GM21360 (cell line): ENCODE measurements at regions not wholly inside any gene's neighbourhood (a gene's known extent, or its start where the extent isn't known, plus 50 kb on each side); places are given as distances from the start of the nearest gene placed in this dataset.

Experiments used
- ATAC-seq: cut with Tn5 transposase; IDR thresholded peaks from one replicate; pipeline ENCODE4 v1.9.1; 2021; ENCODE audit warnings: mild to moderate bottlenecking, moderate library complexity; ENCODE audit not compliant: unreplicated experiment

DNA sequence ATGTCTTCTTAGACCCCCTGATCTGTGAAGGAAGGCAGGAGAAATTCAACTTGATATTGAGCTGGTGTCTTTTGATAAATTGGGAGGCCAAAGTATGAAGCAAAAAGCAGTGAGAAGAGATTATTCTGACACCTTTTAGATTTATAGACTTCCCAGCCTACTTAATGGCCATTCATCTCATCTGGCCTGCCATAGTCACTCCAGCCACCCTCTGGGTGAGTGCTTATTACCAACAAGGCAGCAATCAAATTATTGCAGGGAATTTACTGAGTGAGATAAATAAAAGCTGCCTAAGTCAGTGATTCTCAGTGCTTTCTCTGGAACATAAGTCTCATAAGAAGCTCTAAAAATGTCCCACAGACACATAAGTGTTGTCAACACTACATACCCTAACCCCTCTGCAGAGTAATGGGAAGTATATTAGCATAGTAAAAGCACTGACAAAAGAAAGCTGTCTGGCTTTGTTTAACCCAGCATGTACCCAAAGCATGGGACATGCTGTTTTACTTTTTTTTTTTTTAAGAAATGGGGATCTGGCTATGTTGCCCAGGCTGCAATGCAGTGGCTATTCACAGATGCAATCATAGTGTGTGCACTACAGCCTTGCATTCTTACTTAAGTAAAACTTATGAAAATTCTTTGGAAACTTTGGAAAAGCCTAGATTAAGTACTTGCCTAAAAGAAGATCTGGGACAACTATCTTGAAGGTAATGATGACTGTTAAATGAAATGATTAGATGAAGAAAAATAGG lies 725.3 kb downstream of the TUSC7 start:
- ATAC-seq = no peak

- no peak for ATAC-seq
These were observed 725.9 kb downstream of the TUSC7 start for GRCh38 chr3:117435506-117435905.

GRCh38 chr3:117439812-117440211 lies 730.2 kb downstream of the TUSC7 start:
- no peak for ATAC-seq

- ATAC-seq = no peak
These were observed 732.3 kb downstream of the TUSC7 start for GRCh38 chr3:117441851-117442250.

GRCh38 chr3:117442566-117442965 lies 733.0 kb downstream of the TUSC7 start:
- ATAC-seq = no peak

GRCh38 chr3:117443014-117443413 lies 733.4 kb downstream of the TUSC7 start:
- no peak for ATAC-seq

GRCh38 chr3:117444175-117444574 lies 734.6 kb downstream of the TUSC7 start:
- ATAC-seq = no peak

DNA sequence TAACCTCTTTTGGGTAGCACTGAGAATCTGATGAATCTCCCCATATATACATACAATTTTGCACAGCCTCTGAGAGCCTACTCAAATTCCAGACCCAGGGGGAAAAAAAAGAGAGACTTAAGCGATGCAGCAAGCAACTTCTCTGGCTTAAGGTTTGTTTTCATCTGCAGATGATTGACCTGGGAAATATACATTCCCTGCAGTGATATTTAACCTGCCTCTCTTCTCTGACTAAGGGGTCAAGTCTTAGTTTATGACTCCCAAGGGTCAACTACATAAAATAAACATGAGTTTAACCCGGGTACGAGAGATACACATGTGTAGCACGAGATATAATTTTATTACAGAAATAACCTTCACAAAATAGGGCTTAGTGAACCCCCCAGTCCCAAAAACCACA lies 737.8 kb downstream of the TUSC7 start:
- no peak for ATAC-seq

- ATAC-seq = no peak
These were observed 740.4 kb downstream of the TUSC7 start for GRCh38 chr3:117450026-117450425.

GRCh38 chr3:117454254-117454653 lies 744.7 kb downstream of the TUSC7 start:
- ATAC-seq = no peak

DNA sequence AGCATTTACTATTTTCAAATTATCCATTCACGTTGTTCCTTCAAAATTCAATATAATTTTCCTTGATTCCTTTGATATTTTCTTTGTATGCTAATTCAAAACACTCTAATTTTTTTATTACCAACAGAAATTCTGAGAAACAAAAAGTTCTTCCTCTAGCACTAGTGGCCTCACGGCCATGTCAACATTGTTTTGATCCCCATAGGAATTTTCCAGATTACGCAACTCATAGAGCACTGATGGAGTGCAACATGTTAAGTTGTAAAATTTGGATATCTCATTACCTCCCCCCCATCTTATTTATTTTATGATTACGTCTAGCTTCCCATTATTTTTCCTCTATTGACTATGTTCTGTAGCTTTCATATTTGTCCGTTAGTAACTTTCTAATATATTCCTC lies 745.3 kb downstream of the TUSC7 start:
- no peak for ATAC-seq

DNA sequence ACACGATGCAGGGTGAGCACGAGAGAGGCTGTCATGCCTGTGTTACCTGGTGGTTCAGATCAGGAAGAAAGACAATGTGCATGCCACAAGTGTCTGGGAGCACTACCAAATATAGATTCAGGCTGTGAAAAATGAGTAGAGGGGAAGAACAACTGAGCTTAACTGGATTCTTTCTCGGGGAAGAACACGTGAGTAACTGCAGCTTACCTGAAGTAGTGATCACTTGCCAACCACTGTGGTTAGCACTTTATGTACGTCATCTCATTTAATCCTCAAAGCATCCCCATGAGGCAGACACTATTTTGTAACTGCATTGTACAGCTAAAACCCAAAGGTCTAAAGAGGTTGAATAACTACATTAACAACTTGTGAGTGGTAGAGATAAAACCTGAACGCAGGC lies 746.2 kb downstream of the TUSC7 start:
- ATAC-seq = no peak

DNA sequence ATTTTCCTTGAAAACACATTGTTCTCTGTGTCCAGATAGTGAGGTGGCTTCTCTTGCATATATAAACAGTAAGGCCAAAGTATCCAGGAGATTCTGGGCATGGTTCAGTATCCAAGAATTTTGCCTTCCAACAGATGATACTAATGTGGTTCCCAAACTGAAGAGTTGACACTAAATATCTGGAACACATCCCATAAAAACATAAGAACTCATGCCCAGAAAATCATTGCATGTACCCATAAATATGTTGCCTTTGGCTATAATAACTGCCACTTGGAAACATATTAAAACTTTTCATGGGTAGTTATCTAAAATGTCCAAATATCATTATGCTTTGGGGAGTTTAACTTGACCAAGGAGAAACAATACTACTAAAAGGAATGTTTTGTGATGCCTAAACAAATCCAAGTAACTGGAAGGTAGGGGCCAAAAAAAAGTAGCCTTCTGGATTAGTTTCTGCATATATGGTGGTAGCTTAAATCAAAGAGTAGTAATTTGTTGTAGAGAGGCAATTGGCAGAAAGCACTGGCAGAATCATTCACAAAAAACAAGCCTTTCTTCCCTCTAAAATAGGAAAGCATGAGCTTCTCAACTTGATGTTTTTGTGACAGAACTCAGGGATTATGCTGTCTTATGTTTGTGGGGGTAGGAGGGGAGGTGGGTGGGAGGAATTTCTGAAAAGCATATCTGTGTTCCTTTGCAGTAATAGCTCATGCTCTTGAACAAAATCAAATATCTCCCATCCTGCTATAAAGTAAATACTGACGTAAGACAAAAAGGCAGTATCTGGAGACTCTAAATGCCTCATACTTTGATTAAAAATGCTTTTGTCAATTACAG lies 753.9 kb downstream of the TUSC7 start:
- ATAC-seq = no peak

GRCh38 chr3:117471831-117472230 lies 762.3 kb downstream of the TUSC7 start:
- no peak for ATAC-seq

DNA sequence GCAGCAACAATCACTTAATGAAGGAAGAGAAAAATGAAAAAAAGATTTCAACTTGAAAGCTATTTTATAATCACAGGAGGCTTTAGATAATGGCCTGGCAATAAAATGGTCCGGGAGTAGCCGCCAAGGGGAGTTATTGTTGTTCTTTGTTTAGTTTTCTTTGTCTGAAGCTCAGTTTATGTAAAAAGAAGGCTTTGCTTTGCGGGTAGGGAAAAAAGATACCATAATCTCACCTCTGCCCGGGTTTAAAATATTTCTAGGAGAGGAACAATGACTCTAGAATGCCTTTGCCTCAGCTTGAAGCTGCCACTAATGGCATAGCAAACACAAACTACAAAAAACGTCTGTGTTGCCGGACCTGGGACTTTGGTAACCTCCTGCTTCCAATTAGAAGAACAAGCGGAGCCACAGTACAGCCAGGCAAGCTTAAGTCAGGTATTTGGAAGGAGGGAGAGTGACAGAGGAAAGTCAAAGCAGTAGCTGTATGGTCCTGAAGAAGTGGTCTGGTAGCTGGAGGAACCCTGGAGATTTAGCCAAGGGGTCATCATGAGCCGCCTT lies 764.5 kb downstream of the TUSC7 start:
- no peak for ATAC-seq

GRCh38 chr3:117476572-117476971 lies 767.0 kb downstream of the TUSC7 start:
- ATAC-seq = no peak

- no peak for ATAC-seq
These were observed 767.7 kb downstream of the TUSC7 start for GRCh38 chr3:117477214-117477755.

GRCh38 chr3:117479095-117479494 lies 769.5 kb downstream of the TUSC7 start:
- ATAC-seq = peak; percentile 96

- no peak for ATAC-seq
These were observed 770.9 kb downstream of the TUSC7 start for GRCh38 chr3:117480525-117480924.

GRCh38 chr3:117480972-117481371 lies 771.4 kb downstream of the TUSC7 start:
- ATAC-seq = no peak

DNA sequence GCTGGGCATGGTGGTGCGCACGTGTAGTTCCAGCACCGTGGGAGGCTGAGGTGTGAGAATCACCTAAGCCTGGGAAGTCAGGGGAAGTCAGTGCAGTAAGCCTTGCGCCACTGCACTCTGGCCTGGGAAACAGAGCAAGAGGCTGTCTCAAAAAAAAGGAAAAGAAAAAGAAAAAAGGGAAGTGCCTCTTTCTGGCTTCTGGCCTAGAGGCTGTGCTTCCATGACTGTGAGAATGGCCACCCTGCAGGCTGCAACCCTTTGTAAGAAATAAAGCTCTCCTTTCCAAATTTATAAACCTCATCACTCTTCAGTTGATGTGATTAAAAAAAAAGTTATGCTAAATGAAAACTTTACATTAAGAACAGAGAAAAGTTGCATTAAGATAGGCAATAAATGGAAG lies 774.3 kb downstream of the TUSC7 start:
- ATAC-seq = no peak

DNA sequence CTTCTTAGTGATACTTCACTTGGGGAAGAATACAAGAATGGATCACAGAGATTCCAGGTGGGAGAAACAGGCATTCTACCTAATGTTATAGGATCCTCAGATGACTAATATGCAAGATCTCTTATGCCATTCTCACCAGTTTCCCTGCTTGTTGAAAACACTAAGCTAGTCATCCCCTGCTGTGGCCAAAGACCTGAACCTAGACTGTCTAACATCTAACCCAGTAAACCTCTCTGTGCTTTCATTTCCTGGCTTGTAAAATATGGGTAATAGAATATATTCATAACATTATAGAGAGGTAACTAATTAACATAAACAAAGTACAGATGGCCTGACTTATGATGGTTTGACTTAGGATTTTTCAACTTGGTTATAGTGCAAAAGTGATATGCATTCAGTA lies 776.3 kb downstream of the TUSC7 start:
- no peak for ATAC-seq
